ENCODE measurements at regions not wholly inside any gene's neighbourhood (a gene's known extent, or its start where the extent isn't known, plus 50 kb on each side); places are given as distances from the start of the nearest gene placed in this dataset.

- no peaks in the 10 kb centered on the region for H3K36me3 ChIP-seq (ENCODE audit: control insufficient read depth in 2 of 2, insufficient read depth in 2 of 2, low read length in 1 of 2)
- TF ChIP-seq STAT1 (conservative IDR thresholded peaks at IDR 0.05): no peak
- no peak for TF ChIP-seq STAT3 (IDR thresholded peaks at IDR 0.05; ENCODE audit: low read depth, low read length)
- TF ChIP-seq MYB (IDR thresholded peaks at IDR 0.05; ENCODE audit: borderline replicate concordance, low read depth, low read length): no peak
- no peak for TF ChIP-seq KAT2A (conservative IDR thresholded peaks at IDR 0.05; ENCODE audit: control insufficient read depth, low read depth, low read length)
- TF ChIP-seq PRDM15 (CRISPR knock-in tag; IDR thresholded peaks at IDR 0.05): no peak
- TF ChIP-seq ATF7 (IDR thresholded peaks at IDR 0.05; ENCODE audit: low read depth): no peak
- TF ChIP-seq SMC3 (IDR thresholded peaks at IDR 0.05; ENCODE audit: borderline replicate concordance, low read length): no peak
- TF ChIP-seq RAD51 (IDR thresholded peaks at IDR 0.05): no peak
- TF ChIP-seq TBL1XR1 (IDR thresholded peaks at IDR 0.05; ENCODE audit: low read depth, low read length): no peak
- TF ChIP-seq GABPA (IDR thresholded peaks at IDR 0.05; ENCODE audit: low read depth): no peak
- TF ChIP-seq HDAC2 (IDR thresholded peaks at IDR 0.05): no peak
- TF ChIP-seq E4F1 (IDR thresholded peaks at IDR 0.05; ENCODE audit: borderline replicate concordance, partially characterized antibody): no peak
- no peak for TF ChIP-seq RELB (IDR thresholded peaks at IDR 0.05; ENCODE audit: low read depth)
- TF ChIP-seq, protein P1, sequence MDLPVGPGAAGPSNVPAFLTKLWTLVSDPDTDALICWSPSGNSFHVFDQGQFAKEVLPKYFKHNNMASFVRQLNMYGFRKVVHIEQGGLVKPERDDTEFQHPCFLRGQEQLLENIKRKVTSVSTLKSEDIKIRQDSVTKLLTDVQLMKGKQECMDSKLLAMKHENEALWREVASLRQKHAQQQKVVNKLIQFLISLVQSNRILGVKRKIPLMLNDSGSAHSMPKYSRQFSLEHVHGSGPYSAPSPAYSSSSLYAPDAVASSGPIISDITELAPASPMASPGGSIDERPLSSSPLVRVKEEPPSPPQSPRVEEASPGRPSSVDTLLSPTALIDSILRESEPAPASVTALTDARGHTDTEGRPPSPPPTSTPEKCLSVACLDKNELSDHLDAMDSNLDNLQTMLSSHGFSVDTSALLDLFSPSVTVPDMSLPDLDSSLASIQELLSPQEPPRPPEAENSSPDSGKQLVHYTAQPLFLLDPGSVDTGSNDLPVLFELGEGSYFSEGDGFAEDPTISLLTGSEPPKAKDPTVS (IDR thresholded peaks at IDR 0.05; ENCODE audit: low read depth, low read length): no peak
- TF ChIP-seq CHD2 (IDR thresholded peaks at IDR 0.05; ENCODE audit: borderline replicate concordance, low read depth, low read length): no peak
- TF ChIP-seq SREBF1 (IDR thresholded peaks at IDR 0.05; ENCODE audit: low read length): no peak
- no peak for TF ChIP-seq CEBPB (IDR thresholded peaks at IDR 0.05; ENCODE audit: borderline replicate concordance in 1 of 2, low read depth in 2 of 2, low read length in 2 of 2)
- no TSS peak for BruUV-seq (replicated peaks)
- H3K4me3 ChIP-seq: no peak overlapping the region
- H3K4me2 ChIP-seq (ENCODE audit: control insufficient read depth, insufficient read depth): no peak overlapping the region
- no peaks in the 10 kb centered on the region for H4K20me1 ChIP-seq (ENCODE audit: control insufficient read depth, insufficient read depth)
- intact Hi-C loops (cut with micrococcal nuclease; ENCODE audit: unreplicated experiment) (loop anchor here (10.0 kb wide), 2 partner anchors 338 to 1232 kb away; no protein-coding TSS in a partner anchor), in situ Hi-C loops (cut with MboI) (loop anchor here (10.0 to 25.0 kb wide), 2 partner anchors 422 to 625 kb away; partner anchors contain the start of gene NRIP1)
- ATAC-seq: no peak
- ChIA-PET RAD21 (ENCODE audit: unreplicated experiment) (no interaction called here), CTCF (interaction anchor here (1.4 kb wide), 1 partner anchor 623 kb away, joined by 6 read pairs; no protein-coding TSS in a partner anchor), SMC1A (ENCODE audit: uncharacterized antibody, unreplicated experiment) (no interaction called here), POLR2A (no interaction called here)
- H3K79me2 ChIP-seq (ENCODE audit: control insufficient read depth, insufficient read depth, low read length): no peaks in the 10 kb centered on the region
- FAIRE-seq: no peak
- no peak overlapping the region for H3K27ac ChIP-seq (ENCODE audit: control insufficient read depth, insufficient read depth)
- DNase-seq (ENCODE audit: low read depth, low spot score): no peak
- no peak overlapping the region for H3K9ac ChIP-seq (ENCODE audit: control insufficient read depth, insufficient read depth, low read length)
- H3K9me3 ChIP-seq (replicated peaks; ENCODE audit: control insufficient read depth, insufficient read depth, low read length): no peaks in the 10 kb centered on the region
- H3K4me1 ChIP-seq (ENCODE audit: control insufficient read depth, insufficient read depth, low read length): no peaks in the 10 kb centered on the region
- H2AFZ ChIP-seq (ENCODE audit: control insufficient read depth, low read depth, low read length): no peak overlapping the region
- 75% methylated on average over 3 of the region's 3 CpGs for WGBS (ENCODE audit: insufficient coverage, insufficient replicate concordance, low lambda C conversion rate, missing lambda C conversion rate)
- H3K27me3 ChIP-seq (replicated peaks in 1 of 2; ENCODE audit: control insufficient read depth in 2 of 2, insufficient read depth in 2 of 2, low read length in 1 of 2): no peaks in the 10 kb centered on the region
Observed at GRCh38 chr21:15487196-15487550, 242.6 kb upstream of the USP25 start.
